ENCODE measurements at regions not wholly inside any gene's neighbourhood (a gene's known extent, or its start where the extent isn't known, plus 50 kb on each side); places are given as distances from the start of the nearest gene placed in this dataset.

GRCh38 chr4:38313999-38314561 lies 349.9 kb upstream of the KLF3 start:
- Histone ChIP-seq H3K36me3 (replicated peaks in 1 of 2; ENCODE audit: control insufficient read depth in 1 of 2, insufficient read depth in 2 of 2, low read length in 2 of 2) (no peaks in the 10 kb centered on the region), H3K27ac (ENCODE audit: extremely low read length, insufficient read depth, low read length) (no peak overlapping the region), H4K20me1 (ENCODE audit: insufficient read depth, low read length) (no peaks in the 10 kb centered on the region), H3K4me3 (replicated peaks in 1 of 3; ENCODE audit: insufficient read depth in 1 of 3, low read depth in 2 of 3, low read length in 3 of 3) (no peak overlapping the region), H3K4me1 (ENCODE audit: insufficient read depth, low read length) (peaks cover 39% of the 10 kb centered on the region), H3K9me3 (ENCODE audit: low read length) (no peaks in the 10 kb centered on the region), H3K27me3 (ENCODE audit: control insufficient read depth in 1 of 2, insufficient read depth in 2 of 2, low read length in 2 of 2) (no peaks in the 10 kb centered on the region), H3K9ac (ENCODE audit: insufficient read depth, low read depth, low read length) (no peak overlapping the region), H3K79me2 (ENCODE audit: insufficient read depth, low read length) (no peaks in the 10 kb centered on the region), H2AFZ (ENCODE audit: low read length) (no peak overlapping the region), H3K4me2 (ENCODE audit: low read depth, low read length) (peak overlapping the region; percentile 10; the same call in 1 of the 2 replicates)
- FAIRE-seq: no peak
- peak; percentile 56 for ATAC-seq
- POLR2A ChIA-PET: interaction anchor here (1.5 kb wide), 1 partner anchor 136 kb away, joined by 3 read pairs; no protein-coding TSS in a partner anchor
- 33% methylated on average over 4 of the region's 4 CpGs for WGBS (ENCODE audit: low lambda C conversion rate)
- no TSS peak for BruUV-seq (replicated peaks)
- intact Hi-C loops (cut with micrococcal nuclease; ENCODE audit: unreplicated experiment) (no loop called here), in situ Hi-C loops (cut with HindIII; ENCODE audit: extremely low pct_ligation_motif_present, low pct_unique_long_range_greater_than_20kb) (loop anchor here (5.0 to 25.0 kb wide), 2 partner anchors 132 to 252 kb away; no protein-coding TSS in a partner anchor)
- DNase-seq (ENCODE audit: low spot score): no peak
- CTCF ChIA-PET (ENCODE audit: low intra/inter-chr PET ratio, low total read pairs): no interaction called here
- peak; percentile 21; the same call in 1 of the 2 replicates for TF ChIP-seq RXRB (CRISPR knock-in tag; IDR thresholded peaks at IDR 0.05; ENCODE audit: borderline replicate concordance)
- no peak for TF ChIP-seq ZNF792 (CRISPR knock-in tag; IDR thresholded peaks at IDR 0.05)
- peak; percentile 94 for TF ChIP-seq ZNF264 (CRISPR knock-in tag; IDR thresholded peaks at IDR 0.05)
- no peak for TF ChIP-seq ZC3H13 (CRISPR knock-in tag; IDR thresholded peaks at IDR 0.05)
- peak; percentile 82 for TF ChIP-seq ESRRA (CRISPR knock-in tag; IDR thresholded peaks at IDR 0.05; ENCODE audit: low read depth)
- TF ChIP-seq HNF4A (CRISPR knock-in tag; IDR thresholded peaks at IDR 0.05): peak; percentile 55
- TF ChIP-seq ZFP36 (IDR thresholded peaks at IDR 0.05; ENCODE audit: borderline replicate concordance, low read depth, low read length, partially characterized antibody): no peak
- peak; percentile 16; the same call in 1 of the 2 replicates for TF ChIP-seq ZNF292 (CRISPR knock-in tag; IDR thresholded peaks at IDR 0.05; ENCODE audit: borderline replicate concordance, low read depth)
- no peak for TF ChIP-seq TBP (CRISPR knock-in tag; IDR thresholded peaks at IDR 0.05)
- TF ChIP-seq ZBTB38 (CRISPR knock-in tag; IDR thresholded peaks at IDR 0.05): no peak
- TF ChIP-seq HNRNPK (IDR thresholded peaks at IDR 0.05; ENCODE audit: low read depth, low read length, poor library complexity, severe bottlenecking): no peak
- TF ChIP-seq HMGXB4 (CRISPR knock-in tag; IDR thresholded peaks at IDR 0.05; ENCODE audit: borderline replicate concordance in 1 of 2, low read depth in 1 of 2): no peak
- TF ChIP-seq ZBTB1 (CRISPR knock-in tag; IDR thresholded peaks at IDR 0.05; ENCODE audit: borderline replicate concordance): no peak
- 0 out of 2 replicates have a peak, but pooled peaks have one; percentile 30 for TF ChIP-seq ZFP91 (CRISPR knock-in tag; IDR thresholded peaks at IDR 0.05; ENCODE audit: borderline replicate concordance)
- TF ChIP-seq, protein P1, sequence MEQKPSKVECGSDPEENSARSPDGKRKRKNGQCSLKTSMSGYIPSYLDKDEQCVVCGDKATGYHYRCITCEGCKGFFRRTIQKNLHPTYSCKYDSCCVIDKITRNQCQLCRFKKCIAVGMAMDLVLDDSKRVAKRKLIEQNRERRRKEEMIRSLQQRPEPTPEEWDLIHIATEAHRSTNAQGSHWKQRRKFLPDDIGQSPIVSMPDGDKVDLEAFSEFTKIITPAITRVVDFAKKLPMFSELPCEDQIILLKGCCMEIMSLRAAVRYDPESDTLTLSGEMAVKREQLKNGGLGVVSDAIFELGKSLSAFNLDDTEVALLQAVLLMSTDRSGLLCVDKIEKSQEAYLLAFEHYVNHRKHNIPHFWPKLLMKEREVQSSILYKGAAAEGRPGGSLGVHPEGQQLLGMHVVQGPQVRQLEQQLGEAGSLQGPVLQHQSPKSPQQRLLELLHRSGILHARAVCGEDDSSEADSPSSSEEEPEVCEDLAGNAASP (CRISPR knock-in tag; IDR thresholded peaks at IDR 0.05; ENCODE audit: borderline replicate concordance): peak; percentile 41; the same call in 1 of the 2 replicates
